NCI-H524 (cell line): ENCODE measurements at regions not wholly inside any gene's neighbourhood (a gene's known extent, or its start where the extent isn't known, plus 50 kb on each side); places are given as distances from the start of the nearest gene placed in this dataset.

ENCODE experiments used
- DNase-seq, 2 experiments: peaks; one replicate each; lab custom pipeline; 2025; lab: John Stamatoyannopoulos, UW

- DNase-seq, result no peak
Measured at GRCh38 chr21:35265170-35265877, 216.2 kb upstream of the RUNX1 start.

- DNase-seq, result no peak
Measured at GRCh38 chr21:35259457-35259856, 210.4 kb upstream of the RUNX1 start.

GRCh38 chr21:35258521-35258920, 209.4 kb upstream of the RUNX1 start:
- no peak for DNase-seq

- DNase-seq, result peak in 1 of 2 experiments; percentile 56
Measured at GRCh38 chr21:35257413-35257812, 208.3 kb upstream of the RUNX1 start.

GRCh38 chr21:35256468-35256988, 207.4 kb upstream of the RUNX1 start:
- DNase-seq, result peak; percentile 25 to 78

GRCh38 chr21:35254765-35255138, 205.7 kb upstream of the RUNX1 start:
- DNase-seq, result no peak

- no peak for DNase-seq
Measured at GRCh38 chr21:35254006-35254764, 205.1 kb upstream of the RUNX1 start.

GRCh38 chr21:35252831-35253230, 203.7 kb upstream of the RUNX1 start:
- DNase-seq, result no peak

- no peak for DNase-seq
Measured at GRCh38 chr21:35249636-35250035, 200.5 kb upstream of the RUNX1 start.

GRCh38 chr21:35245879-35246278, 196.8 kb upstream of the RUNX1 start:
- no peak for DNase-seq

- no peak for DNase-seq
Measured at GRCh38 chr21:35244514-35244913, 195.4 kb upstream of the RUNX1 start.

- DNase-seq, result no peak
Measured at GRCh38 chr21:35243171-35243570, 194.1 kb upstream of the RUNX1 start.

- DNase-seq, result peak; percentile 92 to 98
Measured at GRCh38 chr21:35239811-35240219, 190.7 kb upstream of the RUNX1 start.

- DNase-seq, result no peak
Measured at GRCh38 chr21:35238119-35238518, 189.0 kb upstream of the RUNX1 start.

GRCh38 chr21:35237287-35237686, 188.2 kb upstream of the RUNX1 start:
- no peak for DNase-seq

GRCh38 chr21:35236090-35236489, 187.0 kb upstream of the RUNX1 start:
- no peak for DNase-seq

- no peak for DNase-seq
Measured at GRCh38 chr21:35234725-35235124, 185.6 kb upstream of the RUNX1 start.

- no peak for DNase-seq
Measured at GRCh38 chr21:35233756-35234155, 184.7 kb upstream of the RUNX1 start.

GRCh38 chr21:35232545-35233176, 183.6 kb upstream of the RUNX1 start:
- no peak for DNase-seq

- DNase-seq, result no peak
Measured at GRCh38 chr21:35231090-35231489, 182.0 kb upstream of the RUNX1 start.

GRCh38 chr21:35229290-35229689, 180.2 kb upstream of the RUNX1 start:
- DNase-seq, result no peak

- DNase-seq, result peak in 1 of 2 experiments; percentile 4
Measured at GRCh38 chr21:35227786-35228185, 178.7 kb upstream of the RUNX1 start.
